ENCODE measurements at regions not wholly inside any gene's neighbourhood (a gene's known extent, or its start where the extent isn't known, plus 50 kb on each side); places are given as distances from the start of the nearest gene placed in this dataset.

GRCh38 chr9:81045658-81046057, 643.7 kb downstream of the TLE1 start:
- TF ChIP-seq EGR1 (IDR thresholded peaks at IDR 0.05; ENCODE audit: borderline replicate concordance in 1 of 2, low read depth in 2 of 2, low read length in 2 of 2): no peak
- TF ChIP-seq, protein P1, sequence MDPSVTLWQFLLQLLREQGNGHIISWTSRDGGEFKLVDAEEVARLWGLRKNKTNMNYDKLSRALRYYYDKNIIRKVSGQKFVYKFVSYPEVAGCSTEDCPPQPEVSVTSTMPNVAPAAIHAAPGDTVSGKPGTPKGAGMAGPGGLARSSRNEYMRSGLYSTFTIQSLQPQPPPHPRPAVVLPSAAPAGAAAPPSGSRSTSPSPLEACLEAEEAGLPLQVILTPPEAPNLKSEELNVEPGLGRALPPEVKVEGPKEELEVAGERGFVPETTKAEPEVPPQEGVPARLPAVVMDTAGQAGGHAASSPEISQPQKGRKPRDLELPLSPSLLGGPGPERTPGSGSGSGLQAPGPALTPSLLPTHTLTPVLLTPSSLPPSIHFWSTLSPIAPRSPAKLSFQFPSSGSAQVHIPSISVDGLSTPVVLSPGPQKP (IDR thresholded peaks at IDR 0.05; ENCODE audit: low read depth, low read length): no peak
- TF ChIP-seq TCF12 (IDR thresholded peaks at IDR 0.05; ENCODE audit: low read depth, low read length): no peak
- no peak for TF ChIP-seq ESRRA (IDR thresholded peaks at IDR 0.05; ENCODE audit: low read length)
- TF ChIP-seq, protein P2, sequence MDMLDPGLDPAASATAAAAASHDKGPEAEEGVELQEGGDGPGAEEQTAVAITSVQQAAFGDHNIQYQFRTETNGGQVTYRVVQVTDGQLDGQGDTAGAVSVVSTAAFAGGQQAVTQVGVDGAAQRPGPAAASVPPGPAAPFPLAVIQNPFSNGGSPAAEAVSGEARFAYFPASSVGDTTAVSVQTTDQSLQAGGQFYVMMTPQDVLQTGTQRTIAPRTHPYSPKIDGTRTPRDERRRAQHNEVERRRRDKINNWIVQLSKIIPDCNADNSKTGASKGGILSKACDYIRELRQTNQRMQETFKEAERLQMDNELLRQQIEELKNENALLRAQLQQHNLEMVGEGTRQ (IDR thresholded peaks at IDR 0.05; ENCODE audit: borderline replicate concordance, low read depth, low read length): no peak
- no peak for TF ChIP-seq ZNF274 (IDR thresholded peaks at IDR 0.05; ENCODE audit: insufficient read depth, insufficient read length)
- Histone ChIP-seq H2AFZ (ENCODE audit: control insufficient read depth, low read depth, low read length) (no peak overlapping the region), H3K4me2 (ENCODE audit: control insufficient read depth, insufficient read depth) (no peak overlapping the region), H3K27ac (ENCODE audit: control insufficient read depth, insufficient read depth) (no peak overlapping the region), H4K20me1 (ENCODE audit: control insufficient read depth, insufficient read depth) (no peaks in the 10 kb centered on the region), H3K79me2 (ENCODE audit: control insufficient read depth, insufficient read depth, low read length) (no peaks in the 10 kb centered on the region), H3K9me3 (replicated peaks; ENCODE audit: control insufficient read depth, insufficient read depth, low read length) (no peaks in the 10 kb centered on the region), H3K4me3 (no peak overlapping the region), H3K4me1 (ENCODE audit: control insufficient read depth, insufficient read depth, low read length) (no peaks in the 10 kb centered on the region), H3K9ac (ENCODE audit: control insufficient read depth, insufficient read depth, low read length) (no peak overlapping the region), H3K36me3 (ENCODE audit: control insufficient read depth in 2 of 2, insufficient read depth in 2 of 2, low read length in 1 of 2) (no peaks in the 10 kb centered on the region), H3K27me3 (replicated peaks in 1 of 2; ENCODE audit: control insufficient read depth in 2 of 2, insufficient read depth in 2 of 2, low read length in 1 of 2) (no peaks in the 10 kb centered on the region)
- WGBS (ENCODE audit: insufficient coverage, insufficient replicate concordance, low lambda C conversion rate, missing lambda C conversion rate): 0% methylated on average over 1 of the region's 1 CpG
- ChIA-PET POLR2A (no interaction called here), SMC1A (ENCODE audit: uncharacterized antibody, unreplicated experiment) (no interaction called here), RAD21 (ENCODE audit: unreplicated experiment) (no interaction called here), CTCF (no interaction called here)
- DNase-seq (ENCODE audit: low read depth, low spot score) (no peak), FAIRE-seq (no peak), ATAC-seq (no peak)
- intact Hi-C loops (cut with micrococcal nuclease; ENCODE audit: unreplicated experiment) (no loop called here), in situ Hi-C loops (cut with MboI) (no loop called here)
- BruUV-seq (replicated peaks): no TSS peak

- no peak for FAIRE-seq
- in situ Hi-C loops (cut with MboI) (no loop called here), intact Hi-C loops (cut with micrococcal nuclease; ENCODE audit: unreplicated experiment) (no loop called here)
- DNase-seq (ENCODE audit: low read depth, low spot score): no peak
- H3K27ac ChIP-seq (ENCODE audit: control insufficient read depth, insufficient read depth): no peak overlapping the region
- no TSS peak for BruUV-seq (replicated peaks)
- no peak overlapping the region for H3K4me3 ChIP-seq
- RAD21 ChIA-PET (ENCODE audit: unreplicated experiment): no interaction called here
- no peak for ATAC-seq
- H3K4me1 ChIP-seq (ENCODE audit: control insufficient read depth, insufficient read depth, low read length): no peaks in the 10 kb centered on the region
- H2AFZ ChIP-seq (ENCODE audit: control insufficient read depth, low read depth, low read length): no peak overlapping the region
- POLR2A ChIA-PET: no interaction called here
- H3K4me2 ChIP-seq (ENCODE audit: control insufficient read depth, insufficient read depth): no peak overlapping the region
- H3K9ac ChIP-seq (ENCODE audit: control insufficient read depth, insufficient read depth, low read length): no peak overlapping the region
- H4K20me1 ChIP-seq (ENCODE audit: control insufficient read depth, insufficient read depth): no peaks in the 10 kb centered on the region
- H3K27me3 ChIP-seq (replicated peaks in 1 of 2; ENCODE audit: control insufficient read depth in 2 of 2, insufficient read depth in 2 of 2, low read length in 1 of 2): no peaks in the 10 kb centered on the region
- H3K36me3 ChIP-seq (ENCODE audit: control insufficient read depth in 2 of 2, insufficient read depth in 2 of 2, low read length in 1 of 2): no peaks in the 10 kb centered on the region
- no peaks in the 10 kb centered on the region for H3K9me3 ChIP-seq (replicated peaks; ENCODE audit: control insufficient read depth, insufficient read depth, low read length)
- no peaks in the 10 kb centered on the region for H3K79me2 ChIP-seq (ENCODE audit: control insufficient read depth, insufficient read depth, low read length)
- 2% methylated on average over 2 of the region's 2 CpGs for WGBS (ENCODE audit: insufficient coverage, insufficient replicate concordance, low lambda C conversion rate, missing lambda C conversion rate)
- SMC1A ChIA-PET (ENCODE audit: uncharacterized antibody, unreplicated experiment): no interaction called here
- CTCF ChIA-PET: no interaction called here
- TF ChIP-seq MEF2B (IDR thresholded peaks at IDR 0.05; ENCODE audit: partially characterized antibody, poor library complexity, severe bottlenecking) (no peak), FOXM1 (IDR thresholded peaks at IDR 0.05; ENCODE audit: low read depth, low read length) (no peak), MEF2A (IDR thresholded peaks at IDR 0.05; ENCODE audit: insufficient read depth, low read depth, low read length) (no peak), TCF12 (IDR thresholded peaks at IDR 0.05; ENCODE audit: low read depth, low read length) (no peak), JUNB (IDR thresholded peaks at IDR 0.05) (no peak), ATF7 (IDR thresholded peaks at IDR 0.05; ENCODE audit: low read depth) (no peak), RAD21 (IDR thresholded peaks at IDR 0.05; ENCODE audit: insufficient read depth, low read depth, low read length) (no peak)
- TF ChIP-seq, protein P3, sequence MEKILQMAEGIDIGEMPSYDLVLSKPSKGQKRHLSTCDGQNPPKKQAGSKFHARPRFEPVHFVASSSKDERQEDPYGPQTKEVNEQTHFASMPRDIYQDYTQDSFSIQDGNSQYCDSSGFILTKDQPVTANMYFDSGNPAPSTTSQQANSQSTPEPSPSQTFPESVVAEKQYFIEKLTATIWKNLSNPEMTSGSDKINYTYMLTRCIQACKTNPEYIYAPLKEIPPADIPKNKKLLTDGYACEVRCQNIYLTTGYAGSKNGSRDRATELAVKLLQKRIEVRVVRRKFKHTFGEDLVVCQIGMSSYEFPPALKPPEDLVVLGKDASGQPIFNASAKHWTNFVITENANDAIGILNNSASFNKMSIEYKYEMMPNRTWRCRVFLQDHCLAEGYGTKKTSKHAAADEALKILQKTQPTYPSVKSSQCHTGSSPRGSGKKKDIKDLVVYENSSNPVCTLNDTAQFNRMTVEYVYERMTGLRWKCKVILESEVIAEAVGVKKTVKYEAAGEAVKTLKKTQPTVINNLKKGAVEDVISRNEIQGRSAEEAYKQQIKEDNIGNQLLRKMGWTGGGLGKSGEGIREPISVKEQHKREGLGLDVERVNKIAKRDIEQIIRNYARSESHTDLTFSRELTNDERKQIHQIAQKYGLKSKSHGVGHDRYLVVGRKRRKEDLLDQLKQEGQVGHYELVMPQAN (conservative IDR thresholded peaks at IDR 0.05): no peak
- TF ChIP-seq, protein P4, sequence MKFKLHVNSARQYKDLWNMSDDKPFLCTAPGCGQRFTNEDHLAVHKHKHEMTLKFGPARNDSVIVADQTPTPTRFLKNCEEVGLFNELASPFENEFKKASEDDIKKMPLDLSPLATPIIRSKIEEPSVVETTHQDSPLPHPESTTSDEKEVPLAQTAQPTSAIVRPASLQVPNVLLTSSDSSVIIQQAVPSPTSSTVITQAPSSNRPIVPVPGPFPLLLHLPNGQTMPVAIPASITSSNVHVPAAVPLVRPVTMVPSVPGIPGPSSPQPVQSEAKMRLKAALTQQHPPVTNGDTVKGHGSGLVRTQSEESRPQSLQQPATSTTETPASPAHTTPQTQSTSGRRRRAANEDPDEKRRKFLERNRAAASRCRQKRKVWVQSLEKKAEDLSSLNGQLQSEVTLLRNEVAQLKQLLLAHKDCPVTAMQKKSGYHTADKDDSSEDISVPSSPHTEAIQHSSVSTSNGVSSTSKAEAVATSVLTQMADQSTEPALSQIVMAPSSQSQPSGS (IDR thresholded peaks at IDR 0.05; ENCODE audit: low read length): no peak
Observed at GRCh38 chr9:81037889-81038288, 651.5 kb downstream of the TLE1 start.

Data from GM12878 (cell line).